ENCODE measurements at regions not wholly inside any gene's neighbourhood (a gene's known extent, or its start where the extent isn't known, plus 50 kb on each side); places are given as distances from the start of the nearest gene placed in this dataset.

DNA sequence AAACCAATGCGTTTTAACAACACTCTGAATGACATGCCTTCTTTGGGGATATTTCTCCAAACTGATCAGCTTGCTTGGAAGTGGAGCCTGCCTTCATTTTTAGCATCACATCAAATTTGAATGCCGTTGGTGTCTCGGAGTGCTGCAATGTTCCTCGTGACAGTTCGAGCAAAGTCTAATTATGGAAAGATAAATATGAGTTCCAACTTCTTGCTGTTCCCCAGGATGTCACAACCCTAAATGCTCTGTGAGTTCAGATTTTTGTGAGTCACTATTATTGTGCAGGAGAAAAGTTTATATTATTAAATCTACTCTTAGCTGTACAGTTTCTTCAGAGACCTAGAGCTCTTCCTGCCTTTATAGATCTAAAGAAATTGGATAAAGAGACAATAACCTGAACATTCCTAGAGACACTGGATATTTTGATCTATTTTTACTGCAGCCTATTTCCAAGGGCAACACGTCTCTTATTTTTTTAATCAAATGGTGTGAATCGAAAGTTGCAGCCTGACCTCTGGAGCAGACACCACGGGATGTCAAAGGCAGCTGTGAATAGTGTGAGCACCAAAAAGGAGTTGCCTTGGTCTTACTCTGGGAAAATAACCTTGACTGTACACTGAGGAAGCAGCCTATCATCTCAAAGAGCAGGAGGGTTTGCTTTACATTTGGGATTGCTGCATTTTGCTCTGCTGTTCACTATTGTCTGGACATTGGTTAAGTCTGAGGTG is 330.1 kb downstream of the TDRD15 start:
- H3K4me2 ChIP-seq (ENCODE audit: low read depth, low read length, poor library complexity, severe bottlenecking): no peak overlapping the region
- no peak overlapping the region for H3K9ac ChIP-seq (ENCODE audit: low read length)
- 0 out of 2 replicates have a peak, but pooled peaks cover 2% of the 10 kb centered on the region for H3K9me2 ChIP-seq (replicated peaks; ENCODE audit: insufficient read depth, low read length)
- no peak overlapping the region for H3K27ac ChIP-seq (ENCODE audit: low read length)
- H3K79me2 ChIP-seq (ENCODE audit: low read length): no peaks in the 10 kb centered on the region
- H2AFZ ChIP-seq (ENCODE audit: low read length): no peak overlapping the region
- H3K36me3 ChIP-seq (ENCODE audit: insufficient read depth, low read length): no peaks in the 10 kb centered on the region
- no peaks in the 10 kb centered on the region for H3K27me3 ChIP-seq (ENCODE audit: low read length)
- no peaks in the 10 kb centered on the region for H3K4me1 ChIP-seq (ENCODE audit: low read length)
- H3K9me3 ChIP-seq (ENCODE audit: low read length): no peaks in the 10 kb centered on the region
- no peaks in the 10 kb centered on the region for H4K20me1 ChIP-seq (ENCODE audit: insufficient read depth, low read depth, low read length)
- DNase-seq: no peak
- no peak overlapping the region for H3K4me3 ChIP-seq (ENCODE audit: low read length)

DNA sequence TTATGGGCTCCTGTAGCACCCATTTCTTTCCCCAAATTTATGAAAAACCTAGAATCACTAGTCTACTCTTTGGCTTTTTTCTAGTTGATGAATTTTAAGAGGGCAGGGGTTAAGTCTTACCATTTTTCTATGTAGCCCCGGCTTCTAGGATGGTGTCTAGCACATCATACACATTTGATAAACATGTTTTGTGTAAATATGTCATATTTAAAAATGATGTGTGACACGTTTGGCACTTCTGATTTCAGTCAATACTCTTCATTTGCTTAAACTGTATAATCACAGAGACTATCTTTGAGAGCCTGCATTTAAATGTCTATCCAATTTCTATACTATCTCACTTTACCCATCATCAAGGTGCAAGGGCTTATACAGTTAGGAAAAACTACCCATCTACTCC is 331.1 kb downstream of the TDRD15 start:
- H3K27ac ChIP-seq (ENCODE audit: low read length): no peak overlapping the region
- H3K4me2 ChIP-seq (ENCODE audit: low read depth, low read length, poor library complexity, severe bottlenecking): no peak overlapping the region
- H3K9ac ChIP-seq (ENCODE audit: low read length): no peak overlapping the region
- no peaks in the 10 kb centered on the region for H3K36me3 ChIP-seq (ENCODE audit: insufficient read depth, low read length)
- no peaks in the 10 kb centered on the region for H3K4me1 ChIP-seq (ENCODE audit: low read length)
- H3K79me2 ChIP-seq (ENCODE audit: low read length): no peaks in the 10 kb centered on the region
- DNase-seq: no peak
- H3K9me3 ChIP-seq (ENCODE audit: low read length): no peaks in the 10 kb centered on the region
- H4K20me1 ChIP-seq (ENCODE audit: insufficient read depth, low read depth, low read length): no peaks in the 10 kb centered on the region
- no peaks in the 10 kb centered on the region for H3K27me3 ChIP-seq (ENCODE audit: low read length)
- H3K4me3 ChIP-seq (ENCODE audit: low read length): no peak overlapping the region
- H3K9me2 ChIP-seq (replicated peaks; ENCODE audit: insufficient read depth, low read length): 0 out of 2 replicates have a peak, but pooled peaks cover 2% of the 10 kb centered on the region
- no peak overlapping the region for H2AFZ ChIP-seq (ENCODE audit: low read length)

DNA sequence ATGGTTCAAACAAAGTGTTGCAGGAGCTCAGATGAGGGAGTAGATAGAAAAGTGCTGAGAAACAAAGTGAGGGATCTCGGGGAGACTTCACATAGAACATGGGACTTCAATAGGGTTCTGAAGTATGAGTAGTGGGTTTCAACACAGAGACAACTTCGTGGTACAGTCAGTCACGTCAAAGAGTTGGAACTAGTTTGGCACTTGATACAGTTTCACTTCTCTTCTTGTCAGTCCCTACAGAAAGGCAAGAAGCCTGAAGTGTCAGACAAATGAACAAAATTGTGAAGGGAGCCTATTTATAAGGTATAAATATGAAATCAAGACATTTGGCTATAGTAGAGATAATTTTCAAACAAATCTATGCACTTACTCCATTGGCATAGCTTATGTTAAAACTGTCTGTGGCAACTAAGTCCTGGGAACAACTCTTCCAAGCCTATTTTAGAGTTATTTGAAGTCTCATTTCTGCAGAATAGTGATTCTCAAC is 338.0 kb downstream of the TDRD15 start:
- no peaks in the 10 kb centered on the region for H3K27me3 ChIP-seq (ENCODE audit: low read length)
- no peak overlapping the region for H3K4me3 ChIP-seq (ENCODE audit: low read length)
- no peak for DNase-seq
- H4K20me1 ChIP-seq (ENCODE audit: insufficient read depth, low read depth, low read length): no peaks in the 10 kb centered on the region
- no peak overlapping the region for H3K9ac ChIP-seq (ENCODE audit: low read length)
- no peak overlapping the region for H3K4me2 ChIP-seq (ENCODE audit: low read depth, low read length, poor library complexity, severe bottlenecking)
- H3K9me3 ChIP-seq (ENCODE audit: low read length): no peaks in the 10 kb centered on the region
- no peak overlapping the region for H3K27ac ChIP-seq (ENCODE audit: low read length)
- H2AFZ ChIP-seq (ENCODE audit: low read length): no peak overlapping the region
- H3K79me2 ChIP-seq (ENCODE audit: low read length): no peaks in the 10 kb centered on the region
- no peaks in the 10 kb centered on the region for H3K4me1 ChIP-seq (ENCODE audit: low read length)
- 0 out of 2 replicates have a peak, but pooled peaks cover 2% of the 10 kb centered on the region for H3K9me2 ChIP-seq (replicated peaks; ENCODE audit: insufficient read depth, low read length)
- H3K36me3 ChIP-seq (ENCODE audit: insufficient read depth, low read length): no peaks in the 10 kb centered on the region

DNA sequence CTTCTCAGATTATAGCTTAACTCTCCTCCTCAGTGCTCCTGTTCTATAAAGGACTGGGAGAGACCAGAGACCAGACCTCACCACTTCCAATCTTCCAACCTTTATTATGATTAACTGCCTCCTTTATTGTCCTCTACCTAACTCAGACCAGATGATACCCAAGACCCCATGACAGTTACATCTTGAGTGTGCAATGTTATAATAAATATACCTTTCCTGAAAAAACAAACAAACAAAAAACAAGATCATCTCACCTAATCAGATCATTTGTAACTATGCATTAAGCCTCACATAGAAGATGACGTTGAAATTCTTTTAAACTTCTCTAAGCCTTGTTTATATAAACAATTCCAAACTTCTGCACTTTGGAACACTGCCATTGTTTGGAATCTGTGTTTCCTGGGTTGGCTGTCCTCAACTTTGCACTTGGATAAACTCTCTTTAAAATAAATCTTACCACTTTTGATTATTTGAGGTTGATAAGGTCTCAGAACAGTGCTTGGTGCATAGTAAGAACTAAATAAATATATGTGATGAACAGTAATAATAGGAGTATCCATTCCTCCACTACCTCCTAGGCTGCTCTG is 342.7 kb downstream of the TDRD15 start:
- no peaks in the 10 kb centered on the region for H3K9me2 ChIP-seq (replicated peaks; ENCODE audit: insufficient read depth, low read length)
- no peaks in the 10 kb centered on the region for H3K9me3 ChIP-seq (ENCODE audit: low read length)
- no peak overlapping the region for H2AFZ ChIP-seq (ENCODE audit: low read length)
- no peaks in the 10 kb centered on the region for H3K36me3 ChIP-seq (ENCODE audit: insufficient read depth, low read length)
- H4K20me1 ChIP-seq (ENCODE audit: insufficient read depth, low read depth, low read length): no peaks in the 10 kb centered on the region
- no peaks in the 10 kb centered on the region for H3K79me2 ChIP-seq (ENCODE audit: low read length)
- H3K4me1 ChIP-seq (ENCODE audit: low read length): no peaks in the 10 kb centered on the region
- no peaks in the 10 kb centered on the region for H3K27me3 ChIP-seq (ENCODE audit: low read length)
- no peak for DNase-seq
- no peak overlapping the region for H3K4me3 ChIP-seq (ENCODE audit: low read length)
- H3K9ac ChIP-seq (ENCODE audit: low read length): no peak overlapping the region
- no peak overlapping the region for H3K4me2 ChIP-seq (ENCODE audit: low read depth, low read length, poor library complexity, severe bottlenecking)
- H3K27ac ChIP-seq (ENCODE audit: low read length): no peak overlapping the region

DNA sequence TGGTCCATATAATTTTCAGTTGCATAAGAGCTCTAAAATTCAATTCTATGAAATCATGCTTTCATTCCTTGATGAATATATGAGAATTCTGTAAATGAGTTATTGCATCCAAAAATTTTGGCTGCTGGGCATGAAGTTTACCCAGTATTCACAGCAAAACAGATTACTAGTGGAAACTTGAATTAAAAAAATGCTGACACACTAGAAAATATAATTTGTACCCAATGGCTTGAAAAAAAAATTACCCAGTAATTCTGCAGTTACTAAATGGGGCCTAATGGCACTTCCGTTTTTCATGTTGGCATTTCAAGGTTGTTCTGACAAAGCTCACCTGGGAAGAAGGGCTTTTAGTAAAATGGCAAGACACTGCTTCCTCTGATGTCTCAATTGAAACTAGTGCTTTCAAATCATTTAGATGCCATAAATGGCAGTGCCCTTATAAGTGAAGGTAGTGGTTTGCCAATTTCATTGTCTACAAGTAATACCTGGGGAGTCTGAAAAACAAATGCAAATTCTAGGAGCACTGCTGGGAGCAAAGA is 343.6 kb downstream of the TDRD15 start:
- Histone ChIP-seq H3K36me3 (ENCODE audit: insufficient read depth, low read length) (no peaks in the 10 kb centered on the region), H3K9ac (ENCODE audit: low read length) (no peak overlapping the region), H3K27ac (ENCODE audit: low read length) (no peak overlapping the region), H3K4me2 (ENCODE audit: low read depth, low read length, poor library complexity, severe bottlenecking) (no peak overlapping the region), H3K79me2 (ENCODE audit: low read length) (no peaks in the 10 kb centered on the region), H3K4me3 (ENCODE audit: low read length) (no peak overlapping the region), H2AFZ (ENCODE audit: low read length) (no peak overlapping the region), H3K27me3 (ENCODE audit: low read length) (no peaks in the 10 kb centered on the region), H3K9me2 (replicated peaks; ENCODE audit: insufficient read depth, low read length) (no peaks in the 10 kb centered on the region), H3K4me1 (ENCODE audit: low read length) (no peaks in the 10 kb centered on the region), H4K20me1 (ENCODE audit: insufficient read depth, low read depth, low read length) (no peaks in the 10 kb centered on the region), H3K9me3 (ENCODE audit: low read length) (no peaks in the 10 kb centered on the region)
- no peak for DNase-seq

DNA sequence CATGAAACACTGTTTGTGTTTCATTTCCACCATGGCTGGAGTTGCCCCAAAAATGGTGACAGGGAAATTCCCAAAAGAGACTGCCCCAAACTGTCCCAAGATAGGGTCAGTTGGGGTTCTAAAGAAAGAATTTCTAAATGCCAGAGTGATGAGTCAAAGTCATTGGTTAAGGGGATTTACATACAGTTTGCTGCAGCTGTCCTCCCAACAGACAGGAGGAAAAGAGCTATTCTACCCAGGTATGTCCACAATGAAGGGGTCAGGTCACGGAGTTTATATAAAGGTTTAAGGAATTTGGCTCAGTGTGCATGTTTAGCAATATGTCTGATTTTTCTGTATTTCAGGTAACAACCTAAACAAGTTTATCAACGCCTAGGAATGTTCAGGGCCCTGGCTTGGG is 344.1 kb downstream of the TDRD15 start:
- Histone ChIP-seq H3K9ac (ENCODE audit: low read length) (no peak overlapping the region), H3K4me3 (ENCODE audit: low read length) (no peak overlapping the region), H3K27ac (ENCODE audit: low read length) (no peak overlapping the region), H3K4me1 (ENCODE audit: low read length) (no peaks in the 10 kb centered on the region), H3K9me3 (ENCODE audit: low read length) (no peaks in the 10 kb centered on the region), H4K20me1 (ENCODE audit: insufficient read depth, low read depth, low read length) (no peaks in the 10 kb centered on the region), H3K27me3 (ENCODE audit: low read length) (no peaks in the 10 kb centered on the region), H3K79me2 (ENCODE audit: low read length) (no peaks in the 10 kb centered on the region), H3K4me2 (ENCODE audit: low read depth, low read length, poor library complexity, severe bottlenecking) (no peak overlapping the region), H2AFZ (ENCODE audit: low read length) (no peak overlapping the region), H3K36me3 (ENCODE audit: insufficient read depth, low read length) (no peaks in the 10 kb centered on the region), H3K9me2 (replicated peaks; ENCODE audit: insufficient read depth, low read length) (no peaks in the 10 kb centered on the region)
- no peak for DNase-seq

DNA sequence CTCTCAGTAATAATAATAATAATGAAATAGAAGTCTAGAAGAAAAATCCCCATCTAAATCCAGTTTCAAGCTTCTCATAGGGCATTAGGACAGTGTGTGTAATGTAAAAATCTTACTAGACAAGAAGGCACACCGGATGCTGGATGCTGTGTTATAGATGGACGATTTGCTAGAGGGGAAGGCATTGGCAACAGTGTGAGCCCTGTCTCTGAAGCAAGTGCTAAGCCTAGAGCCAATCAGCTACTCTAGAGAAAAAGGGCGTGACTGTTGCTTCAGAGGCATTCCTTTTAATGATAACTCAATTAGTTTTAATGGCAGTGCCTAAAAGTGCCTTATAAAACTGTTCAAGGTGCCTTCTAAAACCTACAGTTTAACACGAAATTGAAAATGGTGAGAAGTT is 344.9 kb downstream of the TDRD15 start:
- H3K36me3 ChIP-seq (ENCODE audit: insufficient read depth, low read length): no peaks in the 10 kb centered on the region
- no peaks in the 10 kb centered on the region for H3K9me3 ChIP-seq (ENCODE audit: low read length)
- no peak for DNase-seq
- no peaks in the 10 kb centered on the region for H4K20me1 ChIP-seq (ENCODE audit: insufficient read depth, low read depth, low read length)
- no peaks in the 10 kb centered on the region for H3K27me3 ChIP-seq (ENCODE audit: low read length)
- no peak overlapping the region for H2AFZ ChIP-seq (ENCODE audit: low read length)
- no peak overlapping the region for H3K4me2 ChIP-seq (ENCODE audit: low read depth, low read length, poor library complexity, severe bottlenecking)
- no peaks in the 10 kb centered on the region for H3K4me1 ChIP-seq (ENCODE audit: low read length)
- H3K4me3 ChIP-seq (ENCODE audit: low read length): no peak overlapping the region
- H3K27ac ChIP-seq (ENCODE audit: low read length): no peak overlapping the region
- no peaks in the 10 kb centered on the region for H3K9me2 ChIP-seq (replicated peaks; ENCODE audit: insufficient read depth, low read length)
- H3K9ac ChIP-seq (ENCODE audit: low read length): no peak overlapping the region
- H3K79me2 ChIP-seq (ENCODE audit: low read length): no peaks in the 10 kb centered on the region

DNA sequence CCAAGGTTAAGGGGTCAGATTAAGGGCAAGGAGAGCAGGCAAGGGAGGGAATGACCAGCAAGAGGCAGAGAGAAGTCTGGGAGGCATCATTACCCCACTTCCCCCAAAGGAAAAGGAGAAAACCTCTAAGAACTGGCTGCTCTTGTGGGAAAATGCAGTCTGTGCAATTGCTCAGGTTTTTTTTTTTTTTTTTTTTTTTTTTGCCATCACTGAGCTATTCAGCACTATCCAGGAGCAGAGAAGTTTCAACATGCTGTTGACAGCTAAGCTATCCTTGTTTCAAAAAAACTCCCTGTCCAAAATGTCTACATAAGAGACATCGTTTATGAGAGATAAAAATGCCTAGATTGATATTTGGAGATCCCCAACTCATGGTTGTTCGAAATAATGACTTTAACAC is 345.4 kb downstream of the TDRD15 start:
- no peak for DNase-seq
- Histone ChIP-seq H3K4me3 (ENCODE audit: low read length) (no peak overlapping the region), H4K20me1 (ENCODE audit: insufficient read depth, low read depth, low read length) (no peaks in the 10 kb centered on the region), H3K9me2 (replicated peaks; ENCODE audit: insufficient read depth, low read length) (no peaks in the 10 kb centered on the region), H3K9me3 (ENCODE audit: low read length) (no peaks in the 10 kb centered on the region), H3K27me3 (ENCODE audit: low read length) (no peaks in the 10 kb centered on the region), H3K79me2 (ENCODE audit: low read length) (no peaks in the 10 kb centered on the region), H2AFZ (ENCODE audit: low read length) (no peak overlapping the region), H3K27ac (ENCODE audit: low read length) (no peak overlapping the region), H3K36me3 (ENCODE audit: insufficient read depth, low read length) (no peaks in the 10 kb centered on the region), H3K4me2 (ENCODE audit: low read depth, low read length, poor library complexity, severe bottlenecking) (no peak overlapping the region), H3K4me1 (ENCODE audit: low read length) (no peaks in the 10 kb centered on the region), H3K9ac (ENCODE audit: low read length) (no peak overlapping the region)

Data from Karpas-422 (cell line).